Limb (tissue), 2 donors: ENCODE measurements at regions not wholly inside any gene's neighbourhood (a gene's known extent, or its start where the extent isn't known, plus 50 kb on each side); places are given as distances from the start of the nearest gene placed in this dataset.
"Not testable (repeated sequence)": the region's sequence is repeated elsewhere in the genome, so short reads cannot be mapped to it uniquely, and the experiment has no call there.

ENCODE experiments used
- DNase-seq, 2 donors: peaks; one replicate each; pipeline ENCODE4 v3.0.0-alpha.2; 2016; ENCODE audit errors: extremely low spot score in 2 of 2

GRCh38 chr15:68482246-68482645, 50.3 kb upstream of the ITGA11 start:
- DNase-seq = no peak

DNA sequence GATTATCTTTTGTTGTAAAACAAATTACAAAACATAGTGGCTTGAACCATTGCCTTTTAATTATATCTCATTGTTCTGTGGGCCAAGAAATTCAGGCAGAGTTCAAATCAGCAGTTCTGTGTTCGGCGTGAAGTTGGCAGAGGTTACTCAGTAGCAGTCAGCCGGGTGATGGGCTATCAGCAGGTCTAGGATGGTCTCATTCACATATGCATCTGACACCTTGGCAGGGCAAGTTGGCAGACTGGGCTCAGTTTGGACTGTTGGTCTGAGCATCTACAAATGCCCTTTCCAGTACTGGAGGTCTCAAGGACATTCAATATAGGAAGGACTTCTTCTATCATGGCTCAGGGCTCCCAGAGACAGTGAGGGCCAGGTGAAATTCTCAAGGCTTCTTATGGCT, 51.2 kb upstream of the ITGA11 start:
- no peak for DNase-seq

DNA sequence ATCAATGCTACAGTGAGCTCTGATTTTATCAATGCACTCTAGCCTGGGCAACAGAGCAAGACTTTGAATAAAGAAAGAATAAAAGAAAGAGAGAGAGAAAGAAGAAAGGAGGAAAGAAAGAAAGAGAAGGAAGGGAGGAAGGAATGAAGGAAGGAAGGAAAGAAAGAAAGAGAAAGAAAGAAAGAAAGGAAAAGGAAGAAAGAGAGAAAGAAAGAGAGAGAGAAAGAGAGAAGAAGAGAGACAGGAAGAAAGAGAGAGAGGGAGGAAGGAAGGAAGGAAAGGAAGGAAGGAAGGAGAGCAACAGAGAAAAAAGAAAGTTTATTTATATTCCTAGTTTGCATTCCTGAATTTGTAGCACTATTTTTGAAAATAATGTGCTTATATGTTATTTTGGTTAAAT, 52.3 kb upstream of the ITGA11 start:
- DNase-seq = no peak

DNA sequence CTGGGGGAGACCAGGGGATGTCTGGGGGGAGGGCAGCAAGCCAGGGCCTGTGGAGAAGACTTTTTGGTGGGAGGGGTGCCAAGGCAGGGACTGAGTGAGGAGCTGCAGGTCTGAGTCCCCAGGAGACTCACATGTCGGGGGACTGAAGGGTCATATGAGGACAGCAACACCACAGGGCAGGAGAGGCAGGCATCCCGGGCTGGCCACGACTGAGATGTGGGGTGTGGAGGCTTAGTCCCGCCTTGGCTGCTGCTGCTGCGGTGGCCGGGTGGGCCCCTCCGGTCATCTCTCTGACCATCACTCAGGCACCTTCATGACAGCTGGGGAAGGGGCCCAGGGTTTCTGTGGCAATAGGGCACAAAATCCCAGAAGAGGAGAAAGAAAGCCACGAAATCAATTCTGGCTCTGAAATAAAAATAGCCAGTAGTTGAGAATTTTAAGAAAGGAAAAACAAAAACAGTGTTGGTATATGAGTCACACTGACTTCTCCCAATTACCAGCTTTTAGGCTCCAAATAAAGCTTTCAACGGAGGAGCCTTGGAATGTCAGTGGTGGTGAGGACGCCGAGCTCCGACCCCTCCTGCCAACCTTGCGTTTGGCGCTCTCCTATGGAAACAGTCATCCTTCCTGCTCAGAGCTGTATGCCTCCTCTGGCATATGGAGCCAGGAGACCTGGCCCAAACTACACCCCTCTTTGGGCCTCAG, 52.9 kb upstream of the ITGA11 start:
- no peak for DNase-seq

GRCh38 chr15:68485721-68486360, 53.9 kb upstream of the ITGA11 start:
- DNase-seq = no peak

DNA sequence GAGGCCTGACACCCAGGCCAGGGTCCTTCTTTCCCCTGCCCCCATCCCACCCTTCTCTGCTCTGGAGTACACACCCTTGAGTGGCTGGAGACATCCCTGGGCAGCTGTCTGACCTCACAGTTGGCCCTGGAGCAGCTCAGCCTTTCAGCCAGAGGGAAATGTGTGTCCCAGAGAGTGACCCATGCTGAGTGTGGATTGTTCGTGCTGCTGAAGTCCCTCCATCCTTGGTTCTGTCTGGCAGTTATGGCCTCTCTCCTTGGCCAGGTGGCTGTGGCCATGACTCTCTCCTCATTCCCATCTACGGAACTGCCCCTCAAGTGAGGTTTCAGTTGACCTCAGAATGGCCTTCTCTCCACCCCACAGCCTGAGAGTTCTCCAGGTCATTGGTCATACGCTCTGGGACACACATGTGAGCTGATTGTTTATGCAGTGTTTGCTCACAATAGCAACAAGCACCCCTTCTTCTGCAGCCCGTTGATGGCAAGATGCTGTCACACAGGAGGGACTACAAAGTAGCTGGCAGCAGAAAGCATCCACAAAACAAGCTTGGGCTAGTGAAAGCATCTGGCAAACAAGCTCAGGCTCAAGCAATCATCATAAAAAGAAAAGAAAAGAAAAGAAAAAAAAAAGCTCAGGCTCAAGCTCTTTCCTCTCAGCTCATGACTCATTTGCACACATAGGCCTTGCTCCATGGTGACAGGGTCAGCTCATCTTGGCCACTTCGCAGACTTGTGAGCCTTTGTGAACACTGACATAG, 55.3 kb upstream of the ITGA11 start:
- DNase-seq = no peak

DNA sequence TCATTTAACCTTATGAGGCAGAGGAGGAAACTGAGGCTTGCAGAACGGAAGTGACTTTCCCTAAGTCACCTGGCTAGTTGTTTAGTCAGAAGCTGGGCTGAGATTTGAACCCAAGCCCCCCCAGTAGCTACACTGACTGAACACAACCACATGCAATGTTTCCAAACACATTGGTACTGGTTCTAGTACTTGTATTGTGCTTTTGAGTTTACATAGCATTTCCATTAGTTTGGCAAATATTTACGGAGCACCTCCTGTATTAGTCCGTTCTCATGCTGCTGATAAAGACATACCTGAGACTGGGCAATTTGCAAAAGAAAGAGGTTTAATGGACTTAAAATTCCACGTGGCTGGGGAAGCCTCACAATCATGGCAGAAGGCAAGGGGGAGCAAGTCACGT, 56.3 kb upstream of the ITGA11 start:
- DNase-seq = no peak

DNA sequence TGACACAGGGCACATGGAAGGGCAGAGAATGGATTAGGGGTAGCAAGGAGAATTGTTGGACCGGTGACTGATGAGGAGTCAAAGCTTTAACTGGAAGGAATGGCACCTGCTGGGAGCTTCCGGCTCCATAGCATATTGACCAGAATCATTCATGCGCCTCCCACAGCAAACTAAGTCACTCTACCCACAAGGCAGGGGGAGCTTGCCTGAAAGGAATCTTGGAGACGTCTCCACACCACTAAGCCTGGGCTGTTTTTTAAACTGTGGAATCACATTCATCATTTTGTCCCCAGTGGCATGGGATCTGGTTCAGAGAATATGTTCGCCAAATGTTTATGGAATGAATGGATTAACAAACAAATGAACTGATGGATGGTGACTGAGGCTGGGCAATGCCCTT, 57.0 kb upstream of the ITGA11 start:
- no peak for DNase-seq

- DNase-seq = no peak
These were observed 57.5 kb upstream of the ITGA11 start for GRCh38 chr15:68489421-68489820.

- no peak for DNase-seq
These were observed 59.6 kb upstream of the ITGA11 start for GRCh38 chr15:68491415-68492106.

DNA sequence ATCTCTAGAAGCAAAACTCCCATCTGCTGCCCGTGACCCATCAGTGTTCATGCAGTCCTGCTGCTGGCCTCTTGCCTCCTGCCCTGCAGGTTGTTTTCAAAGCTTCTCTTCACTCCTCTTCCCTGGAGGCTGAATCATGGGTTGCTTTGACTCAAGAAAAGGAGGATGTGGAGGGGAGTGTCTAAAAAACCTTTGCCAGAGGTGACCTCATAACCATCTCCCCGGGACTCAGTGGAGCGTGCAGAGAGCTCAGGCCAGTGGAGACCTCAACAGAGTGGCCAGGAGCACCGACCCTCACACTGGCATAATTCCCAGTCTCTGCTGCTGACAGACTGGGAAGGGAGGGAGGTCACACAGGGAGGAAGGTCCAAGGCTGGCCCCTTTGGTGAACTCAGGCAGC, 60.9 kb upstream of the ITGA11 start:
- peak in 1 of 2 donors; percentile 19 for DNase-seq

- no peak for DNase-seq
These were observed 61.7 kb upstream of the ITGA11 start for GRCh38 chr15:68493629-68494028.

DNA sequence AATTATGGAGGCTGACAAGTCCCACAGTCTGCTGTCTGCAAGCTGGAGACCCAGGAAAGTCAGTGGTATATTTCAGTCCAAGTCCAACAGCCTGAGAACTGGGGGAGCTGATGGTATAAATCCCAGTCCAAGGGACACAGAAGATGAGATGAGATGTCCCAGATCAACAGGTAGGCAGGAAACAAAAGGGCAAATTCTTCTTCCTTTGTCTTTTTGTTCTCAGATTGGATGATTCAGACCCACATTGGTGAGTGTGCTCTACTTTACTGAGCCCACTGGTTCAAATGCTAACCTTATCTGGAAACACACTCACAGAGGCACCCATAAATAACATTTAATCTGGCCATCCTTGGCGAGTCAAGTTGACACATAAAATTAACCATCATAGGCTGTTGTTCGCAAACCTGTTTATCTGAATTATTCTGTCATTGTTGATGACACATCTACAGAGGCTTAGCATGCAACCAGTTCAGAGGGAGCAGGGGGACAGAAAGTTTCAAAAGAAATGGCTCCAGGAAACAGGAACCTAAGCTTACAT, 62.7 kb upstream of the ITGA11 start:
- DNase-seq = peak in 1 of 2 donors; percentile 7

- DNase-seq = no peak
These were observed 63.4 kb upstream of the ITGA11 start for GRCh38 chr15:68495221-68495950.

DNA sequence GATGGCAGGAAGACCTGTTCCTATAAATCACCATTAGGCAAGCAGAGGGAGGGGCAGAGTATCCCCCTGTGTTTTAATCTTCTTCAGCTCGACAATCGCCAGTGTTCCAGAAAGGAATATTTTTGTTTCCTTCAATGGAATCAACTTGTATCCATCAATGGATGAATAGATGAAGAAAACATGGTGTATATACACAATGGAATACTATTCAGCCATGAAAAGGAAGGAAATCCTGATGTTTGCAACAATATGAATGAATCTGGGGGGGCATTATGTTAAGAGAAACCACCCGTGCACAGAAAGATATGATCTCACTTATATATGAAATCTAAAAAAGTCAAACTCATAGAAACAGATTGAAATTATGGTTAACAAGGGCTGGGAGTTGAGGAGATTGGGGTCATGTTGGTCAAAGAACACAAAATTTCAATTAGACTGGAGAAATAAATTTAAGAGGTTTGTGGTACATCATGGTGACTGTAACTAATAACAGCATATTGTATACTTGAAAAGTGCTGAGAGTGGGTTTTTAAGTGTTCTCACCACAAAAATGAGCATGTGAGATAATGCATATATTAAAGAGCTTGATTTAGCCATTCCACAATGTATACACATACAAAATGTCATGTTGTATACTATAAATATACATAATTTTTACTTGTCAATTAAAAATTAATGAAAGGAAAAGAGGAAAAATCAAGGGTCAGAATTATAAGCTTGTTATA, 64.2 kb upstream of the ITGA11 start:
- DNase-seq = no peak

DNA sequence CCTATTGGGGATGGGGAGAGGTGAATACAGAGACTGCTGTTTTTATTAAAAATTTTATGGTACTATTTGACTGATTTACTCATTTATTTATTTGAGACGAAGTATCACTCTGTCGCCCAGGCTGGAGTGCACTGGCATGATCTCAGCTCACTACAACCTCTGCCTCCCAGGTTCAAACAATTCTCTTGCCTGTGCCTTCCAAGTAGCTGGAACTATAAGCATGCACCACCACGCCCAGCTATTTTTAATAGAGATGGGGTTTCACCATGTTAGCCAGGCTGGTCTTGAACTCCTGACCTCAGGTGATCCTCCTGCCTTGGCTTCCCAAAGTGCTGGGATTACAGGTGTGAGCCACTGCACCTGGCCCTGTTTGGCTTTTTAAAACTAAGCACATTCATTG, 64.8 kb upstream of the ITGA11 start:
- DNase-seq = not testable (repeated sequence)

GRCh38 chr15:68497206-68497910, 65.4 kb upstream of the ITGA11 start:
- peak in 1 of 2 donors; percentile 9 for DNase-seq

DNA sequence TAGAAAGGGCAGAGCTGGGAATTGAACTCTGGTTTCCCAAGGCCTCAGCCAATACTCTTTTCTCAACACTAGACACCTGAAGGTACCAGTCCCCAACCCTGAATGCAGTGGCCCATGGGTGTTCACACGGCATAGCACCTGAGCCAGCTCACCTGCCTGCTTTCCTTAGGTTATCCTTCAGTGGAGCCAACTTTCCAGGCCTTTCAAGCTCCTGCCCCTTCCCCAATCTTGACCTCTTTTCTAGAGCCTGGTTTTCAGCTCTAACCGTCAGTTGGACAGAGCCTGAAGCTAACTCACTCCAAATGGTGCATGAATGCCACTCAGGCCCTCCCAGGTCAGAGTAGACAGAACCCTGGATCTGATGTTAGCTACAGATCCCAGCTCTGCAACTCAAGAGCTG, 66.1 kb upstream of the ITGA11 start:
- DNase-seq = peak in 1 of 2 donors; percentile 12

DNA sequence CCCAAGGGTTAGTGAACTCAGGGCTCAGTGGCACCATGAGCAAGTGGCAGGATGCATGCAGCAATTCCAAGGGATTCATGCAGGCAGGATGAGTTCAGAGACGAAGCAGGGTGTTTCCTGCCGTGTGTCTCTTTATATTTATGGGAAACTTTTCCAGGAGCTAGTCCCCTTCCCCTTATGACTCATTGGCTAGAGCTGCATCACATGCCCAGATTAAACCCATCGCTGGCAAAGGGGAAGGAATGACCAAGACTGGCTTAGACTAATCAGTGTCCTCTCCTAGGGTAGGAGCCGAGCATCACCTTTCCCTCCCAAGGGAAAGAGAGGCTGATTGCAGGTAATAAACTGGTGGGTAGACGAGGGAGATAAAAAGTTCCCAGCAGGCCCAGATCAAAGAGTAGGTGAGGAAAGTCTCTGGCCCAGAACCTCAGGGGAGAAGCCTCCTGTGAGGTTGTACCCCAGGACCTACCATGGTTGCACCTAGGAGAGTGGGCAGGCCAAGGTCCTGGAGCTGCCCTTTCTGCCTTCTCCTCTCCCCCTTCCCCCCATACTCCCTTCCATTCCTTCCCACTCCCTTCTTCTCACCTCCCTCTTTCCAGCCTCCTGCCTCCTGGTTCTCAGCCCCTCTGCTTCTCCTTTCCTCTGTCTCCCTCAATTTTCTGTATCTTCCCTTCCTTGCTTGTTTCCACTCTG, 67.8 kb upstream of the ITGA11 start:
- DNase-seq = no peak
